Lower leg skin (tissue), 3 donors: ENCODE measurements at regions not wholly inside any gene's neighbourhood (a gene's known extent, or its start where the extent isn't known, plus 50 kb on each side); places are given as distances from the start of the nearest gene placed in this dataset.

ENCODE experiments used
- CTCF ChIP-seq, 3 donors: fragments of 450-650 bp; IDR thresholded peaks; one replicate each; pipeline ENCODE4 v1.5.1; 2016; ENCODE audit warnings: antibody characterized with exemption in 3 of 3, mild to moderate bottlenecking in 3 of 3, moderate library complexity in 2 of 3
- POLR2A ChIP-seq, 2 donors: fragments of 450-650 bp; IDR thresholded peaks; one replicate each; pipeline ENCODE4 v1.6.1; 2016 to 2017; ENCODE audit warnings: antibody characterized with exemption in 2 of 2, mild to moderate bottlenecking in 1 of 2, moderate library complexity in 1 of 2

GRCh38 chr12:4001841-4002240 is 128.6 kb upstream of the PARP11 start:
- TF ChIP-seq CTCF (IDR thresholded peaks at IDR 0.05) (no peak), POLR2A (IDR thresholded peaks at IDR 0.05) (no peak)
